ENCODE measurements at regions not wholly inside any gene's neighbourhood (a gene's known extent, or its start where the extent isn't known, plus 50 kb on each side); places are given as distances from the start of the nearest gene placed in this dataset.

DNA sequence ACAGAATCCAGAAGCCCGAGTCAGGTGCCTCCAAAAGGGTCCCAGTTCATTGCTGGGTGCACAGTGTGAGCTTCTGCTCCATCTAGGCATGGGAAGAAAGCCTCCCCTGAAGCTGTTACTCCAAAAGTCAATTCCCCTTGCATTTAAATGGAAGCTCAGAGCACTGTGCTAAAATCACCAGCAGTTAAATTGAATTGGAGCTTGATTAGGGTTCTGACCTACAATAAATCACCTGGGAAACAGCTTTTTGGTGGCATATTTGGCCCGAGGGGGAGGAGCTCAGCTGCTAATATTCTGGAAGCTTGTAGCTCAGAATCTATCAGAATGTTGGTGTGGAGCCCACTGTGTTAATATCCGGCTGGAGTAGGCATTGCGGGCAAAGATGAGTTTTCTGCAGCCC, 87.1 kb upstream of the RGMA start:
- no peak overlapping the region for H3K4me3 ChIP-seq (ENCODE audit: low read depth, low read length)
- H3K27ac ChIP-seq: no peak overlapping the region
- no peaks in the 10 kb centered on the region for H3K27me3 ChIP-seq (replicated peaks)
- TF ChIP-seq, protein P1, sequence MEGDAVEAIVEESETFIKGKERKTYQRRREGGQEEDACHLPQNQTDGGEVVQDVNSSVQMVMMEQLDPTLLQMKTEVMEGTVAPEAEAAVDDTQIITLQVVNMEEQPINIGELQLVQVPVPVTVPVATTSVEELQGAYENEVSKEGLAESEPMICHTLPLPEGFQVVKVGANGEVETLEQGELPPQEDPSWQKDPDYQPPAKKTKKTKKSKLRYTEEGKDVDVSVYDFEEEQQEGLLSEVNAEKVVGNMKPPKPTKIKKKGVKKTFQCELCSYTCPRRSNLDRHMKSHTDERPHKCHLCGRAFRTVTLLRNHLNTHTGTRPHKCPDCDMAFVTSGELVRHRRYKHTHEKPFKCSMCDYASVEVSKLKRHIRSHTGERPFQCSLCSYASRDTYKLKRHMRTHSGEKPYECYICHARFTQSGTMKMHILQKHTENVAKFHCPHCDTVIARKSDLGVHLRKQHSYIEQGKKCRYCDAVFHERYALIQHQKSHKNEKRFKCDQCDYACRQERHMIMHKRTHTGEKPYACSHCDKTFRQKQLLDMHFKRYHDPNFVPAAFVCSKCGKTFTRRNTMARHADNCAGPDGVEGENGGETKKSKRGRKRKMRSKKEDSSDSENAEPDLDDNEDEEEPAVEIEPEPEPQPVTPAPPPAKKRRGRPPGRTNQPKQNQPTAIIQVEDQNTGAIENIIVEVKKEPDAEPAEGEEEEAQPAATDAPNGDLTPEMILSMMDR (IDR thresholded peaks at IDR 0.05; ENCODE audit: low read depth, low read length, missing control alignments): no peak
- H3K36me3 ChIP-seq (replicated peaks): no peaks in the 10 kb centered on the region
- in situ Hi-C loops (cut with HindIII; ENCODE audit: low pct_ligation_motif_present, low sequenced_read_pairs): no loop called here
- DNase-seq: no peak

DNA sequence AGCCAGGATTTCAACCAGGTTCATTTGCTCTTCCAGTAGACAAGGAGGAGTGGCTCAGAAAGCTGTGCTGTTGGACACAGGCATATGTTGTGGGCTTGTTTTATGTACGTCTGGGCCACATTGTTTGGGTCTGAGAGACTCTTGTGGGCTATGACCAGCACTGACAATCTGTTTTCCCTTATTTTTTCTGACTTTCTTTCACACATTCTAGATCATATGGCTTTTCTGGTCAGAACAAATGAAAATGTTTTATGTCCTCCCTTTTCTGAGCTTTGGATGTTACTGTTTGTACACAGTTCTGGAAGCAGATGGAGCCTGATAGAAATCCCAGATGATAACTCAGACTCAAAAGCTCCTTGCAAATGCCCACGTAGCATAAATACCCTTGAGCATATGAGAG, 85.8 kb upstream of the RGMA start:
- in situ Hi-C loops (cut with HindIII; ENCODE audit: low pct_ligation_motif_present, low sequenced_read_pairs): no loop called here
- Histone ChIP-seq H3K27me3 (replicated peaks) (no peaks in the 10 kb centered on the region), H3K27ac (no peak overlapping the region), H3K36me3 (replicated peaks) (no peaks in the 10 kb centered on the region), H3K4me3 (ENCODE audit: low read depth, low read length) (no peak overlapping the region)
- no peak for DNase-seq
- TF ChIP-seq, protein P1 (IDR thresholded peaks at IDR 0.05; ENCODE audit: low read depth, low read length, missing control alignments): no peak

DNA sequence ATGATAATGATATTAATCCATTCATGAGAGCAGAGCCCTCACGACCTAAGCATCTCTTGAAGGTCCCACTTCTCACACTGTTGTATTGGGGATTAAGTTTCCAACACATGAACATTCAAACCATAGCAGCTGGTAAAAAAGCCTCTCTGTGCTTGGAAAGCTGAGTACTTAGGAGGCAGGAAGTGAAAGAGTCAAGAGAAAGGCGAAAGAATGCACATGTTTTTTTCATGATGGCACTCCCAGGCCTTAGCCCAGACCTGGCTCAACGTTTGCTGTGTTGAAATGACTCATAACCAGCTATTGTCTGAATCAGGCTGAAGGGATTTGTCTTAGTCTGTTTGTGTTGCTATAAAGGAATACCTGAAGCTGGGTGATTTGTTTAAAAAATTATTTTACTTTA, 84.4 kb upstream of the RGMA start:
- Histone ChIP-seq H3K36me3 (replicated peaks) (no peaks in the 10 kb centered on the region), H3K4me3 (ENCODE audit: low read depth, low read length) (no peak overlapping the region), H3K27me3 (replicated peaks) (no peaks in the 10 kb centered on the region), H3K27ac (no peak overlapping the region)
- in situ Hi-C loops (cut with HindIII; ENCODE audit: low pct_ligation_motif_present, low sequenced_read_pairs): no loop called here
- TF ChIP-seq, protein P1 (IDR thresholded peaks at IDR 0.05; ENCODE audit: low read depth, low read length, missing control alignments): no peak
- peak; percentile 57 for DNase-seq

DNA sequence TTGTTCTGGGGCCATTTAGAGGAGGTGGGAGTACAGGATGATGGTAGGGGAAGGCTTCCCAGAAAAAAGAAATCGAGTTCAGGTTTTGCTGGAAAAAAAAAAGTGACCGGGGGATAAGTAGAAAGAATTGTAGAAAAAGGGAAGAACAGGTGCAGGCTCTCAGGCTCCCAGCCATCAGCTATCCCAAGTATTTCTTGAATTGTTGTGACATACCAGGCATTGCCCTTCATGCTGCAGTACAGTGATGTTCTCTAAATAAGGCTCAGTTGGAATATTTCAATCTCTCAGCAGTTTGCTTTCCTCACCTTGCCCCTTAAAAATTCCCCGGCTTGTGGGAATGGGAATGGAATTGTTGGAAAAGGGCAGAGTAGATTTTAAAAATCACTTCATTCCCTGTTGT, 82.5 kb upstream of the RGMA start:
- DNase-seq: no peak
- H3K27ac ChIP-seq: no peak overlapping the region
- no peaks in the 10 kb centered on the region for H3K27me3 ChIP-seq (replicated peaks)
- TF ChIP-seq, protein P1 (IDR thresholded peaks at IDR 0.05; ENCODE audit: low read depth, low read length, missing control alignments): no peak
- no peak overlapping the region for H3K4me3 ChIP-seq (ENCODE audit: low read depth, low read length)
- H3K36me3 ChIP-seq (replicated peaks): no peaks in the 10 kb centered on the region
- in situ Hi-C loops (cut with HindIII; ENCODE audit: low pct_ligation_motif_present, low sequenced_read_pairs): no loop called here

DNA sequence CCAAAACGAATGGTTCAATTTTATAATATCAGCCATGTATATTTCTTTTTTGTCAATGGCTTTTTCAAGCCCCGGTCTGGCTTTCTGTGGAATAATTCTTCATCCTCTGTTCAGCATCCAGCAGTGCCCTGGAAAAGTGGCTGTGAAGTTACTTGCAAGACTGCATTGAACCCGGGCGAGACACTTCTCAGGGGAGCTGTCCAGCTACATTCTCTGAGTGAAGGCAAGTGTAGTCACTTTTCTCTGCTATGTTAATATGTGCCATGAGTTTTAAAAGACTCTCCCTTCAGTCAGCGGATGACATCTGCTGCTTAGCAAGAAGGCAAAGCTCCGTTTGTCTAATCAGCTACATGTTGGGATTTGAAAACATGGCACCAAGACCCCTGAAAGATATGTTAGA, 81.3 kb upstream of the RGMA start:
- in situ Hi-C loops (cut with HindIII; ENCODE audit: low pct_ligation_motif_present, low sequenced_read_pairs): no loop called here
- no peaks in the 10 kb centered on the region for H3K36me3 ChIP-seq (replicated peaks)
- DNase-seq: peak; percentile 3
- H3K27ac ChIP-seq: no peak overlapping the region
- TF ChIP-seq, protein P1 (IDR thresholded peaks at IDR 0.05; ENCODE audit: low read depth, low read length, missing control alignments): no peak
- H3K4me3 ChIP-seq (ENCODE audit: low read depth, low read length): no peak overlapping the region
- H3K27me3 ChIP-seq (replicated peaks): no peaks in the 10 kb centered on the region

DNA sequence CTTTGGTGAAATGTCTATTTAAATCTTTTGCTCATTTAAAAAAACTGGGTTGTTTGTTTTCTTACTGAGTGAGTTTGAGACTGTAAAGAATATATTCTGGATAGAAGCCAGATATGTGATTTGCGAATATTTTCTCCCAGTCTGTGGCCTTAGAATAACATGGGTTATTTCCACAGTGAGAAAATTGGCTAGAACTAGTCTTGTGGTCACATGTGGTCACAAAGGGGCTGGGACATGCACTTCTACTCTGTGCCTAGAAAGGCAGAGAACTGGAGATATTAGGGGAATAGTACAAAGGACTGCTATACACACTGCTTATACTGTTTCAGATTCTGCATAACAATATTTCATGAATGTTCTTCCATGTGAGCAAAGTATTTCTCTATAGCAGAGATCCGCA, 79.9 kb upstream of the RGMA start:
- H3K36me3 ChIP-seq (replicated peaks): no peaks in the 10 kb centered on the region
- DNase-seq: peak; percentile 52
- H3K27me3 ChIP-seq (replicated peaks): no peaks in the 10 kb centered on the region
- in situ Hi-C loops (cut with HindIII; ENCODE audit: low pct_ligation_motif_present, low sequenced_read_pairs): no loop called here
- TF ChIP-seq, protein P1 (IDR thresholded peaks at IDR 0.05; ENCODE audit: low read depth, low read length, missing control alignments): no peak
- no peak overlapping the region for H3K27ac ChIP-seq
- H3K4me3 ChIP-seq (ENCODE audit: low read depth, low read length): no peak overlapping the region

All from brain microvascular endothelial cell (primary cell).